Erythroblast (primary cell): ENCODE measurements at regions not wholly inside any gene's neighbourhood (a gene's known extent, or its start where the extent isn't known, plus 50 kb on each side); places are given as distances from the start of the nearest gene placed in this dataset.
A peak's percentile ranks its signal among the peaks of the same experiment; 100 is the strongest.
"Not testable (repeated sequence)": the region's sequence is repeated elsewhere in the genome, so short reads cannot be mapped to it uniquely, and the experiment has no call there.

ENCODE experiments used
- DNase-seq, 2 experiments: peaks; one replicate each; lab custom pipeline; 2025; lab: John Stamatoyannopoulos, UW
- GATA1 ChIP-seq: IDR thresholded peaks from 2 replicates; pipeline ENCODE4 v1.6.1; 2011; ENCODE audit warnings: low read depth, mild to moderate bottlenecking, control low read depth, low read length, moderate library complexity
- POLR2A ChIP-seq: IDR thresholded peaks from 2 replicates; pipeline ENCODE4 v1.6.1; 2011; ENCODE audit warnings: mild to moderate bottlenecking, low read length

- no peak for DNase-seq
- no peak for TF ChIP-seq POLR2A
- TF ChIP-seq GATA1: no peak
Measured at GRCh38 chr7:125424721-125425120, 495.1 kb upstream of the POT1 start.

- peak in 1 of 2 experiments; percentile 3 for DNase-seq
- TF ChIP-seq POLR2A: no peak
- TF ChIP-seq GATA1: no peak
Measured at GRCh38 chr7:125423458-125424155, 494.0 kb upstream of the POT1 start.

GRCh38 chr7:125421407-125421806 is 491.8 kb upstream of the POT1 start:
- not testable (repeated sequence) for DNase-seq

- no peak for DNase-seq
- no peak for TF ChIP-seq GATA1
- TF ChIP-seq POLR2A: no peak
Measured at GRCh38 chr7:125412890-125413665, 483.5 kb upstream of the POT1 start.

- DNase-seq: no peak
- TF ChIP-seq GATA1 (no peak), POLR2A (no peak)
Measured at GRCh38 chr7:125409921-125410320, 480.3 kb upstream of the POT1 start.

GRCh38 chr7:125406111-125406510 is 476.5 kb upstream of the POT1 start:
- DNase-seq: no peak
- no peak for TF ChIP-seq GATA1
- no peak for TF ChIP-seq POLR2A

- TF ChIP-seq GATA1 (no peak), POLR2A (no peak)
- DNase-seq: no peak
Measured at GRCh38 chr7:125399408-125399807, 469.8 kb upstream of the POT1 start.

- DNase-seq: peak; percentile 22 to 56
- TF ChIP-seq POLR2A (no peak), GATA1 (no peak)
Measured at GRCh38 chr7:125396466-125397151, 467.0 kb upstream of the POT1 start.

GRCh38 chr7:125391921-125392320 is 462.3 kb upstream of the POT1 start:
- no peak for TF ChIP-seq POLR2A
- no peak for TF ChIP-seq GATA1
- DNase-seq: no peak

- TF ChIP-seq POLR2A (no peak), GATA1 (no peak)
- DNase-seq: no peak
Measured at GRCh38 chr7:125390981-125391380, 461.4 kb upstream of the POT1 start.

GRCh38 chr7:125386211-125386610 is 456.6 kb upstream of the POT1 start:
- no peak for TF ChIP-seq POLR2A
- TF ChIP-seq GATA1: no peak
- DNase-seq: peak in 1 of 2 experiments; percentile 8

GRCh38 chr7:125383324-125383723 is 453.7 kb upstream of the POT1 start:
- no peak for TF ChIP-seq POLR2A
- no peak for TF ChIP-seq GATA1
- no peak for DNase-seq

GRCh38 chr7:125382401-125382800 is 452.8 kb upstream of the POT1 start:
- no peak for DNase-seq
- no peak for TF ChIP-seq GATA1
- no peak for TF ChIP-seq POLR2A

GRCh38 chr7:125375942-125376341 is 446.3 kb upstream of the POT1 start:
- no peak for DNase-seq
- TF ChIP-seq GATA1: no peak
- no peak for TF ChIP-seq POLR2A

GRCh38 chr7:125370502-125370901 is 440.9 kb upstream of the POT1 start:
- no peak for TF ChIP-seq GATA1
- no peak for TF ChIP-seq POLR2A

More at GRCh38 chr7:125370502-125370901, 440.9 kb upstream of the POT1 start:
- DNase-seq: no peak
